Glutamatergic neuron (in vitro differentiated cells): ENCODE measurements at regions not wholly inside any gene's neighbourhood (a gene's known extent, or its start where the extent isn't known, plus 50 kb on each side); places are given as distances from the start of the nearest gene placed in this dataset.

Experiments
- DNase-seq: peaks from one replicate; pipeline ENCODE4 v3.0.0; 2022
- H3K27ac Mint-ChIP-seq: one replicate; pipeline ENCODE4 v1.8.0; 2020; ENCODE audit warnings: mild to moderate bottlenecking, mixed read lengths, inconsistent platforms; ENCODE audit not compliant: unreplicated experiment
- H3K27me3 Mint-ChIP-seq: one replicate; pipeline ENCODE4 v1.8.0; 2020; ENCODE audit warnings: mild to moderate bottlenecking, moderate library complexity, mixed read lengths, inconsistent platforms; ENCODE audit not compliant: unreplicated experiment
- H3K36me3 Mint-ChIP-seq: one replicate; pipeline ENCODE4 v1.8.0; 2020; ENCODE audit warnings: mild to moderate bottlenecking, mixed read lengths, inconsistent platforms; ENCODE audit not compliant: unreplicated experiment
- H3K4me1 Mint-ChIP-seq: one replicate; pipeline ENCODE4 v1.8.0; 2020; ENCODE audit warnings: mild to moderate bottlenecking, low read depth, mixed read lengths, inconsistent platforms; ENCODE audit not compliant: unreplicated experiment
- H3K4me3 Mint-ChIP-seq: one replicate; pipeline ENCODE4 v1.8.0; 2020; ENCODE audit warnings: mild to moderate bottlenecking, mixed read lengths, inconsistent platforms; ENCODE audit not compliant: unreplicated experiment
- H3K9me3 Mint-ChIP-seq: one replicate; pipeline ENCODE4 v1.8.0; 2020; ENCODE audit warnings: mild to moderate bottlenecking, moderate library complexity, mixed read lengths, inconsistent platforms; ENCODE audit not compliant: unreplicated experiment
- CTCF ChIP-seq: fragments of 200-600 bp; sonication (generic); IDR thresholded peaks from one replicate; pipeline ENCODE4 v1.5.0; 2021; ENCODE audit not compliant: partially characterized antibody, unreplicated experiment

- H3K36me3 Mint-ChIP-seq: peaks cover 4% of the 10 kb centered on the region
- TF ChIP-seq CTCF: no peak
- no peak overlapping the region for H3K4me3 Mint-ChIP-seq
- H3K9me3 Mint-ChIP-seq: no peaks in the 10 kb centered on the region
- no peak for DNase-seq
- H3K4me1 Mint-ChIP-seq: peaks cover 3% of the 10 kb centered on the region
- H3K27ac Mint-ChIP-seq: peak overlapping the region; percentile 64
- H3K27me3 Mint-ChIP-seq: peaks cover 4% of the 10 kb centered on the region
Measured at GRCh38 chr10:105783936-105784483, 1142.9 kb downstream of the SORCS3 start.

- Mint-ChIP-seq H3K4me3 (no peak overlapping the region), H3K27me3 (no peaks in the 10 kb centered on the region), H3K9me3 (no peaks in the 10 kb centered on the region)
Measured at GRCh38 chr10:105774881-105775280, 1133.8 kb downstream of the SORCS3 start.

GRCh38 chr10:105774351-105774750 lies 1133.3 kb downstream of the SORCS3 start:
- Mint-ChIP-seq H3K36me3 (no peaks in the 10 kb centered on the region), H3K27ac (no peak overlapping the region), H3K4me1 (peaks cover 4% of the 10 kb centered on the region), H3K27me3 (no peaks in the 10 kb centered on the region), H3K4me3 (no peak overlapping the region), H3K9me3 (no peaks in the 10 kb centered on the region)
- DNase-seq: no peak
- no peak for TF ChIP-seq CTCF

More at GRCh38 chr10:105774881-105775280, 1133.8 kb downstream of the SORCS3 start:
- Mint-ChIP-seq H3K27ac (no peak overlapping the region), H3K36me3 (no peaks in the 10 kb centered on the region), H3K4me1 (peaks cover 4% of the 10 kb centered on the region)
- no peak for TF ChIP-seq CTCF
- no peak for DNase-seq

- Mint-ChIP-seq H3K27ac (no peak overlapping the region), H3K4me3 (no peak overlapping the region)
Measured at GRCh38 chr10:105770524-105771212, 1129.6 kb downstream of the SORCS3 start.

More at GRCh38 chr10:105770524-105771212, 1129.6 kb downstream of the SORCS3 start:
- no peak for DNase-seq
- no peaks in the 10 kb centered on the region for H3K36me3 Mint-ChIP-seq
- peaks cover 4% of the 10 kb centered on the region for H3K4me1 Mint-ChIP-seq
- no peaks in the 10 kb centered on the region for H3K27me3 Mint-ChIP-seq
- no peaks in the 10 kb centered on the region for H3K9me3 Mint-ChIP-seq
- TF ChIP-seq CTCF: no peak
